Pulmonary artery endothelial cell (primary cell): ENCODE measurements at regions not wholly inside any gene's neighbourhood (a gene's known extent, or its start where the extent isn't known, plus 50 kb on each side); places are given as distances from the start of the nearest gene placed in this dataset.

Experiments
- DNase-seq: peaks from one replicate; pipeline ENCODE4 v3.0.0-alpha.2; 2011; ENCODE audit warnings: low read depth, low spot score

DNA sequence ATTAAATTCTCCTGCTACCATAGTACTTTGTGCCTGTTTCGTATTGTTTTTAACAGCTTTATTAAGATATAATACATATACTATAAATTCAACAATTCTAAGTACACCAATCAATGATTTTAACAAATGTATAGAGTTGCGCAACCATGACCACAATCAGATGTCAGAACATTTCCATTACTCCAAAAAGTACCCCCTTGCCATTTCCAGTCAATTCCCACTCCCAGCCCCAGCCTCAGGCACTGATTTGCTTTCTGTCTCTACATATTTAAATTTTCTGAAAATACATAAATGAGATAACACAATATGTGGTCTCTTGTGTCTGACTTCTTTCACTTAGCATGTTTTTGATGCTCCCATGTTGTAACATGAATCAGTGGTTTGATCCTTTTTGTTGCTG is 193.9 kb downstream of the FIGN start:
- no peak for DNase-seq

DNA sequence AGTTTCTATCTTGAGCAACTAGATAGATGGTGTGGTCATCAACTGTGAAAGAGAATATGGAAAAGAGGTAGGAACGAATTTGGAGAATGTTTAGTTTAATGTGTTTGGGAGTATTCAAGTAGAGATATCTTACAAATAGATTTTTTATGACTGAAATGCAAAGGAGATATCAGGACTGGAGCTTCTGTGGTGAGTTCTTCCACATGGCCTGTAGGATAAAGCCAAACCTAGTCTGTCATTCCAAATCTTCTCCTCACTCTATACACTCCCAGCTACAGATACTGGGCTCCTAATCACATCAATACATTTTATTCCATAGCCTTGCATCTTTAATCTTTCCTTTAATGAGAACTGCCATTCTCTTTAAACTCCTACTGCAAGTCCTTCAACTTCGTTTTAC is 194.3 kb downstream of the FIGN start:
- DNase-seq: no peak

DNA sequence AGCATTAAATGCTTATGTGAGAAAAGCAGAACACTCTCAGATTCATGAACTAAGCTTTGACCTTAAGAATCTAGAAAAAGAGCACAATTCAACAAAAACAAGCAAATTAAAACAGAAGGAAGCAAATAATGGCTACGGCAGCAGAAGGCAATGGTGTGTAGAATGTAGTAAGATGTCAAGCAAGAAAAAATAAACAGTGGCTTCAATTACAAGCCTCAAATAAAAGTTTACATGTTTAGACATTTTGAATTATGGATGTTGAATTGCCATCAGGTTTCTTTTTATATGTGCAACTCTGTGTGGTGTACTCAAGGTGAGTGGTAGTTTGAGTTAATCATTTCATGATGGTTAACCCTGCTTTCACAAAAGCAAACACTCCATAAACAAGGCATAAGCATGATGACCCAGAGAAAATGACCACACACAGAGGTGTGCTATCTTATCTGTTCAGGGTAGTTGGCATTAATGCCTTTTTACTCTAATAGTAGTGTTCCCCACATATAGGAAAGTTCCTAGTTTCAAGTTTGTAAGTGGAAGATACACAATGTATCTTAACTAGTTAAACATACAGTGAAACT is 207.1 kb downstream of the FIGN start:
- DNase-seq: no peak

DNA sequence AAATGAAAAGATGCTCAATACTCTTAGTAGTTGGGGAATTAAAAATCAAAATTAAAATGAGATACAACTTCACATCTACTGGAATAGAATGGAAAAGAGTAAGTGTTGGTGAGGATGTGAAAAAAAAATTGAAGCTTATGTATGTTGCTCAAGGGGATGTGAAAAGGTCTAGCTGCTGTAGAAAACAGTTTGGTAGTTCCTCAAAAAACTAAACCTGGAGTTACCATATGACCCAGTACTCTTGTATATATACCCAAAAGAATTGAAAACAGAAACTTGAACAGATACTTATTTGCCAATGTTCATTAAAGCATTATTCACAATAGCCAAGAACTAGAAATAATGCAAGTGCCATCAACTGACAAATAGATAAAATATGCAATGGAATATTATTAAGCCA is 208.4 kb downstream of the FIGN start:
- no peak for DNase-seq

DNA sequence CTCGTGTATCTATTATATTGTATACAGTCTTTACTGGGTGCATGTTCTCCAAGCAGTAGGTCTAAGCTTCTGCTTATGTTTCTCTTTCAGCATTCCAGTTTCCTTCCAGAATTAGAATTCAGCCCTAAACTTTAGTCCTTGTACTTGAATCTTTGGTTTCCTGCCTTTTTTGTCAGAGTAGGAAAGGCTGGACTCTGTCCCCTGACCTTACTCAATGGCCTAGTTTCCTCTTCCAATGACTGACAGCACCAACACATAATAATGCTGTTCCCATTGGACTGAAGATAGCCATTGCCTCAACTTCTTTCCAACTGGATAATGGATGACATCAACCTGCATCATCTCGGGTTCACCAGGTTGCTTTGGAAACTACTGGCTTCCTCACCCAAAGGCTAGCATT is 217.0 kb downstream of the FIGN start:
- DNase-seq: no peak

DNA sequence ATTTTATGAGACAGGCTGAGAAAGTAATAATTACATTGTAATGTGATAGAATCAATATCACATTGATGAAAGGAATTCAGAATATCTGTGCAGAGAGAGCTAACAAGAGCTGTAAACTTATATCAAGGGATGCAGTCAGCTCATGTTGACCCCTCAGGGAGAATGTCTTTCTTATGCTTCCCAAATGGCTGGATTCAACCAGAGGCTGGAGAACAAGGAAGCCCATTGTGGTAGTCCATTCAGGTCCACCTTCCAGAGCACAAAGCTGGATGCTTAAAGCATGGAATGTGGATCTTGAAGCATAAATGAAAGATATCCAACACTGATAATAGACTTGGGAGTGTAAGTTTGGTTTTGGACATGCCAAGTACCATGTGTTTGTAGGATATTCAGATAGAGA is 220.0 kb downstream of the FIGN start:
- no peak for DNase-seq

DNA sequence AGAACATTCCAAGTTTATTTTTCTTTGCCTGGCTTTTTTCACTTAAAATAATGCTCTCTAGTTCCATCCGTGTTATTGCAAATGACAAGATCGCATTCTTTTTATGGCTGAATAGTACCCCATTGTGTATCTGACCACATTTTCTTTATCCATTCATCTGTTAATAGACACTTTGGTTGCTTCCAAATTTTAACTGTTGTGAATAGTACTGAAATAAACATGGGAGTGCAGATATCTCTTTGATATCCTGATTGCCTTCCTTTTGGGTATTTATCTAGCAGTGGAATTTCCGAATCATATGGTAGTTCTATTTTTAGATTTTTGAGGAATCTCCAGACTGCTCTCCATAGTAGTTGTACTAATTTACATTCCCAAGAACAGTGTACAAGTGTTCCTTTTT is 230.5 kb downstream of the FIGN start:
- DNase-seq: no peak

DNA sequence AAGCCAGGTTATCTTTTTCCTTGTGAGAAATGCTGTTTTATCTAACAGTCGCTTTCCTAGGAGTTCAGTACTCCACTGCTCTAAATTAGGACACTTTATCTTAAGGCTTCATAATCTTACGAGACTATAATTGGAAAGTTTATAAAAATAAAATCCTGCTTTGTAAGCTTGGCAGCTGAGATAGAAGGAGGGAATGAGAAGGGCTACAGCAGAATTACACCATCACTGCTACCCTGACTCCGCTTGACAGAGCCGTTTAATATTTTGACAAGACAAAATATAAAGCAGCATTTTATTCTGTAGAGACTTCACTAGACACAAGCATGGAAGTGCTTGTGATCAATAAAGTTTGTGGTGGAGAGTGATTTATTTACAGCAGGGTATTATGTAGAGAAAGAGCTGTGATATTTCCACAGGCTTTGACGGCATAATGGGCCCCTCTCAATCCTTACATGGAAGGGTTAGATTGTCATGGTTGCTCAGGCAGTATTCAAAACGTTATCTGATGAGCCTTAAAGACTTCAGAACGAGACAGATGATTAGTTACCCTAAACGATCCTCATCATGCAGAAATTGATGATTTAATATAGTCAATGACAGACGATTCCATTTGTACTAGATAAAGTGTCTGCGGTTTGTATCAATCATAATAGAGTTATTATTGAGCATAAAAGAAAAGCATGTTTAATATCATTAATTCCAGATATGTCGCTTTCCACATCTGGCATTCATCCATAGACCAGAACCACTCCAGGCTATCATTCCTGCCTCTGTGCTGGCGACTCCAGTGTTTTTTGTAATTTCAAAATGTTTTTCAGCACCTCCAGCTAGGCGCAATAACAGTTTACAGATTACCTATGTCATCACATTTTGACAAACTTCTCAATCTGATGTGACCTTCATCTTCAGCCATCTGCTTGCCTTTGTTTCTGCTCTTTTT is 242.2 kb downstream of the FIGN start:
- DNase-seq: no peak

DNA sequence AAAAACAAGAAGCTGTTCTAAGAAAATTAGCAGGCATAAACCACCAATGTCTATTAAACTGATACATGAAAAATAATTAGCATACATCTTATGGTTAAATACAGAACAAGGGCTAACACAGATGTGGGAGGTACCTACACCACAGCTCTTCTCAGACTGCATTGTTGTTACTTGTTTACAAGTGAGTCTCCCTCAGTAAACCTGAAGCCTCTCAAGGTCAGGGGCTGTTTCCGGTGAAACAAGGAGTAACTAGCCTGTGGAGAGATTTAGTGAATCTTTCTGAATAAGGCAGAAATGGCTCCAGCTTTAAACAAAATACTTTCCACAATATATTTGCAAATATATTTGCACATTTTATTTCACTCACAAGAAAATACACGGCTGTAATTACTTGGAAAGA is 244.0 kb downstream of the FIGN start:
- no peak for DNase-seq

DNA sequence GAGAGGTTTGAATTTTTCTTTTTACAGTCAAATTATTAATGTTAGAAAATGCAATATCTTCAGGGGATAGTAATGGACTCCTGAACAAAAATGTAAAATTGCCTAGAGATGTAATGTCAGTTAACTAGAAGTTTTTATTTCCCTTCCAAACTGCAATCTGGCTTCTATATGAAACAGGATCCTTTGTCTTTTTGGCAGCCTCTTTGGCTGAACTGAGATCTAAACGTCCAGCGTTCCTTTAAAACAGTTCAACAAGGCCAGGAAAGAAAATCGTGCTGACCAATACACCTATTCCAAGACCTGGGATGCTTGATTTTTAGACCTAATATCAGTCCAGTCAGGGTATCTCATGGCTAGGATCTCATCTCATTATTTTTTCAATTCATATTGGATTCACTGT is 245.5 kb downstream of the FIGN start:
- DNase-seq: no peak

DNA sequence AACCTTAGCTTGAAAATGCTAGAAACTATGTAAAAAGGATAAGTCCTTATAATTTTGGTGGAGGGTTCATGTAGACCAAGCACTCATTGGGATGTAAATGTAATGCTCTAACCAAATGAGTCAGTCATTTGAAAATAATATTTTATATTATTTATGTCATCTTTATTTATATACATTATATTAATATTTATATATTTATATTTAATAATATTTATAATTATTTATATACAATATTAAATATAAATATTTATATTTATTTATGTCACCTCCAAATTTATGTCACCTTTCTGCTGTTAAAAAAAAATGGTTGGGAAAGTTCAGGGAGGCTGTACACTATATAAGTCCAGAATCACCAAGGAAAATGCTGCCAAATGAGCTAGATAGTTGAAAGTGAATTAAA is 254.3 kb downstream of the FIGN start:
- no peak for DNase-seq

DNA sequence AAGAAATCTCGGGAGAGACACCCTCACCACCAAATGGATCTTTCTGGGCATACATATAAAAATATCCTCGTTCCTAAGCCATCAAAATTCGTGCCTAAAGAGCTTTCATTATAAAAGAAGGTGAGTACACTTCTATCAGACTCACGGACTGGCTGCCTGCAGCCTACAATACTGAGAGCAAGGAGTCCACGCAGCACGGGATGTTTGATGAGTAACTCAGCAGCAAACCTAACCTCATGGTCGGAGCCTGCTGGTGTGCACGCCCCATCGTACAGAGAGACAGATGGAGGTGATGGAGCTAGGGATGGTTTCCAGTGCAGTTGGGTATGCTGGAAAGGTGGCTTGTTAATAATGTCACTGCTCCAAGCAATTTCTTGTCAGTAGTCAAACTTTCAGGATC is 256.2 kb downstream of the FIGN start:
- no peak for DNase-seq

DNA sequence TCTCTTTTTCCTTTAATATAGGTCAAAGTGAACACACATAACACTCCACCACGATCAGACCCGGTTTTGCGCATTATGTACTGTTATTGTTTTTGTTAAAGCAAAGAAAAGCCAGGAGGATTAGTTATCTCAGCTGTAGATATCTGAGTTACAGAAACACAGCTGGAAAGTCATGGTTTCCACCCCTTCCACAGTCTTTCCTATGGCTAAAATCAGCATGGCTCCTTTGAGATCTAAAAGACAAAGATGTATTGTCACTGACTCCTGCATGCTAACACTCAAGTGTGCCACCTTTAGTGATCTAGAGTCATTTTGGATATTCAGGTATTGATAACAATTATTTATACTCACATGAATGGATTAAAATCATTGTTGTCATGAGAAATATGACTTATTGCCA is 260.0 kb downstream of the FIGN start:
- no peak for DNase-seq

DNA sequence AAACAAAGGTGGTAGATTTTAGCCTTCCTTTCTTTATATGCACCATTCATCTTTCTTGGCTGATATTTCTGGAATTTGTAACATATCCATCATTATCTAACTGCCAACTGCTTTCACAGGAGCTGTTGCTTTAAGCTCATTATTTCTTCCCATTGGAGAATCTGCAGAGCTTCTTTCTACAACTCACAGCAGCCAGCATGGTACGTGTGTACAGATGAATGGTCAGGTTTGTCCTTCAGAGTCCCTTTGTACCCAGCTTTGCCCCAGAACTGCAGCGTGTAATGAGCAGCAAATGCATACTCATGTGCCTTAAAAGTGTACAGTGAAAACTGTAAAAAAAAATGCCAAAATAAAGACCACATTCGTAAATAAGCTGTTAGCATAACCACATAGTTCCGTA is 260.9 kb downstream of the FIGN start:
- DNase-seq: no peak

DNA sequence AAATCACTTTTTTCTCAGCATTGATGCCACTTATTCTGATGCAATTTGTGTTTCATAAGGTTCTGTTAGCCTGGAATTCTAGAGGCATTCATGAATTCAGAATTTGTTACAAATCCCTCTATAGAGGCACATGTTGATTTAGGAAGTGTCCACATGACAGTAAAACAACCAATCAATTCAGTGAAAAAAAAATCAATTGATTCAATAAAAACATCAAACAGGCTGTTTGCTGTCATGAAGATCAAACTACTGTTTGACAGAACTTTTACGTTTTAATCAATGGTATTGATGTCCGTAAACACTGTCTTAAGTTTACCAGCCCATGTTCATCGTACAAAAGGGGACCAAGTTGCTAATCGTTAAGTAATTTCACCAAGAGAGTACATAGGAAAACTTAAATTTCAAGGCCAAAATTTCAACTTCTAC is 261.5 kb downstream of the FIGN start:
- DNase-seq: no peak

DNA sequence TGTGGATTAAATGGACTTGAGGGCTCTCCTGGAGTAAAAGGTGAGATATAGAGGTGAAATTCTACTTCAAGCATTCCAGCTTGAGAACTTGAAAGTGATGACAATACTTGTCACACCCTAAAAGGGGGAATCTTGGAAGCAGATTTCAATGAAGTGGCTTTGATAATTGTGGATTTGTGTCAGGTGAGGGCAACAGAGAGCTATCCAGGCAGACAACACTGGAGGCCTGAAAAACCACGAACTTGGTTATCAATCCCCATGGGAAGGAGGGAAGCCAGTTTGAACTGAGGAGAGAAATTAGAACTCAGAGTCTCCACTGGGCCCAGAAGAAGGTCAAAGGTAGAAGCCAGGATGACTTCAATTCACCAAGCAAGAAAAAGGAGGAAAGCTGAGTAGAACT is 263.9 kb downstream of the FIGN start:
- no peak for DNase-seq

DNA sequence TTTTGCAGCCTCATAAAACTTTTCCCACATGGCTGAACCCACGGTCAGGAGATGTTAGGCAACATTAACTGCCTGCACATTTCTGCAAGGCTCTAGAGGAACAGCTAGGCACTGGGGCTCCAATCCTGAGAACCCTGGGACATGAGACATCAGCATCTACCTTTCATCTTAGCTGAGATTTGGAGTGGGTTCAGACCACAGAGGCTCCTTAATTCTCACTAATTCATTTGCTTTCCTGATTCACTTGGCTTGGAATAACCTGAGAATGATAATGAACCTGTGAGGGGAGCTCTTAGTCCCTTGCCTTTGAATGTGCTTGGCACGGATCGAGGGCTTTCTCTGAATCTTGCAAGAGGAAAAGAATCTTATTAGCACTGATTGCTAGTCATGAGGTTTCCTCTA is 266.2 kb downstream of the FIGN start:
- DNase-seq: no peak

DNA sequence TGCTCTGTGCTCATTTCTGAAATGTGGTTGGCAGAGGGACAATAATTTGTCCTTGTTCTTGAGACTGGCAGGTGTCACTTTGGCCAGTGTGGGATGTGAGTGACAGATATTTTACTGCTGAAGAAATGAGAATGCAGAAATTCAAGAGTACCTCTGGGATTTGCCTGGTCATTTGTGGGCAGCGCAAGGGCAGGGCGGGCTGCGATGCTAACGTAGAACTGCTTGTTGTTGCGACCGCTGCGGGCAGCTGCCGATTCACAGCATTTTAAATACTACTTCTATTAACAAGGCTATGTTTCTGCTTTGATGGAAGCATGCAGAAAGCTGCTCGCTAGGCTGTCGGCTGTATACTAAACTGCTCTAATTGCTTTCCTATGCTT is 268.6 kb downstream of the FIGN start:
- no peak for DNase-seq

DNA sequence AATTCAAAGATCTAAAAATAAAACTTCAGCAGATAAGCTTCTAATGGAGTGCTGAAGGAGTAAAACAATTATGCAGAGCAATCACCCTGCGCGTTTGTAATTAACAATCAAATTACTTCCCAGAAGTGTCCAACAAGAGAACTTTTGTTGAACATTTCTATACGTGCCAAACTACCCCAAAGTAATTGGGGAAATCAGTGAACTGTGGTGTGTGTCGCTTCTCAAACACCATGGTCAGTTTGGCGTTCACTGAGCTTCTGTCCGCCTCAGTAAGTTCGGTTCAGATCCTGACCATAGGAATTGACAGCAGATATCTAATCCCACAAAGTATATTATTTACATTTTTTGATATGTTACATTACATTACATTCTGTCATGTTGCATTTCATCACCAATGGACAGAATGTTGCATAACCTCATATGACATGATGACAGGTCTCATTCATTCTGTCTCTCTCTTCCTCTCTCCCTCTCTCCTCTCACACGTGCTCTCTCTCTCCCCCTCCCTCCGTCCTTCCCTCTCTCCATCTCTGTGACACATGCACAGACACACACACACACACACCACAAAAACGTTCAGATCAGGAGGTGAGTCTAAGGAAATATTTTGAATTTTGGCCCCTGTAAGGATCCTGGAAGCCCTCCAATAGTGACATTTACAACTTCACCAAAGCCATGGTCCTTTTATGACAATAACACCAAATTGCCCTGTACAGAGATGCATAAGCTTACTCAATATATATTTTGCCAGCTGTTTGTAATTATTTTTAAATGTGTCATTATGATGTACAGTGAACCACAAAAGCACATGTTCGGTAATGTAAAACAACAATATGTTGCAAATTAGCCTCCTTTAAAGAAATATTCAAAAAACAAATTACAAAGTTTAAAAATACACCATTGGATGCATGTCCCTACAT is 269.2 kb downstream of the FIGN start:
- DNase-seq: no peak

DNA sequence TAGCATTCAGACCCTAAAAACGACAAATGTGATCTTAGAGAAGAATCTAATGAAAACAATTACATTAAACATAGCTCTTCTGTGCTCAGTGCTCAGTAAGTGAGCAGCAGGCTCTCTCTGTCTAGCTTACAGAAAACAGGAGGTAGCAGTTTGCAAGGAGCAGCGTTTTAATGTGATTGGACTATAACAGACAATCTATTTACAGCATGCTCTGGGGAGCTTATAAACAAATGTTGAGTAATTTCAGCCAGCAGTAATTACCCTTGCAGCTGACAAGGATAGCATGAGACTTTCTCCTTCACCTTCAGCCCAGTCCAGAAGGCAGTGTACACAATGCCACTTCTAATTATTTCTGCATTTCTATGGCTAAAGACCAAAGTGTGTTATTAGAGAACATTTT is 270.4 kb downstream of the FIGN start:
- DNase-seq: no peak

DNA sequence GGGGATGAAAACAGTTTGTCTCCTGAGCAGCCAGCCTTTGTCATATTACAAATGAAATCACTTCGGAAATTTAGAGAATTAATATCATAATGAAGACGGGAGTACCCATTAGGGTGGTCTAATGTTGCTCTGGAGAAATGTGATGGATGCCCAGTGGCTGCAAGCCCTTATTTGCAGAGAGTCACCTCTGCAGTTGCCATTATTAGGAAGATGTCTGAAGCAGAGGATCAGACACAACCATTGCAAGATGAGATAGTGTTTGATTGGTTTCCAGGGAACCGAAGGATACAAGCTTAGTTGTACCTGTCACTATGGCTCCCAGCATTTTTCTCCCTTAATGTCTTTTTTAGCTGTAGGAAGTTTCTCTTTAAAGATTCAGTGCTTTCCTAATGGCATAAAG is 272.4 kb downstream of the FIGN start:
- DNase-seq: no peak

DNA sequence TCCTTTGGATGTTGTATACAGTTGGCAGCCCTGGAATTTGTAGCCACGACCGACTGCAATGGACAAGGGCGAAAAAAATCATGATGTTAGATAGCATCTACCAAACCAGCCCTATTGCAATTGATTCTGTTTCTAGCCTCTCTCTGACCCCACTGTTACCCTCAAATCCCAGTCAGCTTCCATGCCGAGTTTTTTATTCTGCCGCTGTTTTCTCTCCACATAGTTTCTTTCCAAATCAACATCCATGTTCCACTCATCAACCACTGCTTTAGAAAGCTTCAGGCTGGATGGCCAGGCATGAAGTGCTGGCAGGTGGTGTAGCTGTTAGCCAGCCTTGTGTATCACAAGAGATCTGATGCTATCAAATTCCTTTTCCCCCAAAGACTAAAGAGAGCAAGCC is 272.8 kb downstream of the FIGN start:
- no peak for DNase-seq
